Neural cell (in vitro differentiated cells): ENCODE measurements at regions not wholly inside any gene's neighbourhood (a gene's known extent, or its start where the extent isn't known, plus 50 kb on each side); places are given as distances from the start of the nearest gene placed in this dataset.

Experiments used
- H2AFZ ChIP-seq: fragments of 200-600, 300-800 bp; sonication (generic), shearing (Covaris generic); 2 replicates; pipeline ENCODE4 v1.6.0; 2014; ENCODE audit warnings: low read depth, mild to moderate bottlenecking, antibody characterized with exemption, low read length, moderate library complexity
- H3F3A ChIP-seq: fragments of 200-600 bp; shearing (Covaris generic); 2 replicates; pipeline ENCODE4 v1.6.1; 2016; ENCODE audit warnings: mild to moderate bottlenecking, moderate library complexity, mixed read lengths, antibody characterized with exemption, low read length; ENCODE audit not compliant: insufficient read depth, poor library complexity, severe bottlenecking
- H3K27ac ChIP-seq: fragments of 200-600, 300-800 bp; sonication (generic), shearing (Covaris generic); 2 replicates; pipeline ENCODE4 v1.5.1; 2014; ENCODE audit warnings: mild to moderate bottlenecking, low read length, moderate library complexity
- H3K27me3 ChIP-seq: fragments of 300-800, 200-600 bp; sonication (generic), shearing (Covaris generic); 2 replicates; pipeline ENCODE4 v1.6.0; 2014; ENCODE audit warnings: mild to moderate bottlenecking, low read depth, low read length, moderate library complexity; ENCODE audit not compliant: insufficient read depth
- H3K36me3 ChIP-seq: fragments of 300-800, 200-600 bp; sonication (generic), shearing (Covaris generic); 2 replicates; pipeline ENCODE4 v1.5.1; 2014; ENCODE audit warnings: mild to moderate bottlenecking, antibody characterized with exemption, low read length, moderate library complexity; ENCODE audit not compliant: insufficient read depth
- H3K4me2 ChIP-seq: fragments of 300-800, 200-600 bp; sonication (generic), shearing (Covaris generic); 2 replicates; pipeline ENCODE4 v1.6.0; 2014; ENCODE audit warnings: mild to moderate bottlenecking, low read length
- H3K4me3 ChIP-seq: fragments of 300-800, 200-600 bp; sonication (generic), shearing (Covaris generic); 2 replicates; pipeline ENCODE4 v1.5.1; 2014; ENCODE audit warnings: mild to moderate bottlenecking, low read length, moderate library complexity
- H3K79me2 ChIP-seq: fragments of 200-600 bp; shearing (Covaris generic); replicated peaks from 2 replicates; pipeline ENCODE4 v1.6.0; 2014; ENCODE audit warnings: mild to moderate bottlenecking, low read length, moderate library complexity; ENCODE audit not compliant: insufficient read depth
- H3K9ac ChIP-seq: fragments of 300-800, 200-600 bp; sonication (generic), shearing (Covaris generic); 2 replicates; pipeline ENCODE4 v1.6.1; 2016; ENCODE audit warnings: mild to moderate bottlenecking, low read length, mixed read lengths
- H3K9me2 ChIP-seq: fragments of 200-600 bp; shearing (Covaris generic); 2 replicates; pipeline ENCODE4 v1.6.1; 2016; ENCODE audit warnings: mild to moderate bottlenecking, low read length, mixed read lengths; ENCODE audit not compliant: insufficient read depth
- H3K9me3 ChIP-seq: fragments of 200-600, 300-800 bp; sonication (generic), shearing (Covaris generic); 2 replicates; pipeline ENCODE4 v1.6.1; 2016; ENCODE audit warnings: mild to moderate bottlenecking, mixed run types, low read length, moderate library complexity, mixed read lengths
- H4K20me1 ChIP-seq: fragments of 200-600 bp; shearing (Covaris generic); 2 replicates; pipeline ENCODE4 v1.6.1; 2016; ENCODE audit warnings: mild to moderate bottlenecking, mixed run types; ENCODE audit not compliant: insufficient read depth
- CTCF ChIP-seq: fragments of 450-650 bp; IDR thresholded peaks from 2 replicates; pipeline ENCODE4 v1.5.1; 2014; ENCODE audit warnings: antibody characterized with exemption, mild to moderate bottlenecking, moderate library complexity; ENCODE audit not compliant: poor library complexity, severe bottlenecking
- EP300 ChIP-seq: fragments of 450-650 bp; conservative IDR thresholded peaks from 2 replicates; pipeline ENCODE4 v1.6.1; 2014; ENCODE audit warnings: antibody characterized with exemption, mild to moderate bottlenecking, moderate library complexity; ENCODE audit not compliant: poor library complexity, severe bottlenecking
- EZH2 ChIP-seq: fragments of 200-600, 300-800 bp; shearing (Covaris generic), sonication (generic); IDR thresholded peaks from 2 replicates; pipeline ENCODE4 v1.6.1; 2014; ENCODE audit warnings: antibody characterized with exemption, low read length, borderline replicate concordance, mild to moderate bottlenecking; ENCODE audit not compliant: insufficient read depth, poor library complexity, severe bottlenecking
- MXI1 ChIP-seq: fragments of 450-650 bp; conservative IDR thresholded peaks from 2 replicates; pipeline ENCODE4 v1.6.1; 2014; ENCODE audit warnings: antibody characterized with exemption, mild to moderate bottlenecking; ENCODE audit not compliant: poor library complexity, severe bottlenecking
- POLR2AphosphoS5 ChIP-seq: IDR thresholded peaks from 2 replicates; pipeline ENCODE4 v1.6.1; 2012
- RAD21 ChIP-seq: fragments of 450-650 bp; conservative IDR thresholded peaks from 2 replicates; pipeline ENCODE4 v1.6.1; 2014; ENCODE audit warnings: antibody characterized with exemption, mild to moderate bottlenecking, moderate library complexity
- REST ChIP-seq: IDR thresholded peaks from 2 replicates; pipeline ENCODE4 v1.6.1; 2012; ENCODE audit warnings: borderline replicate concordance
- SMC3 ChIP-seq: fragments of 450-650 bp; conservative IDR thresholded peaks from 2 replicates; pipeline ENCODE4 v1.6.1; 2014; ENCODE audit warnings: antibody characterized with exemption, mild to moderate bottlenecking, moderate library complexity; ENCODE audit not compliant: poor library complexity
- TAF1 ChIP-seq: IDR thresholded peaks from 2 replicates; pipeline ENCODE4 v1.6.1; 2012; ENCODE audit warnings: low read depth

GRCh38 chr17:71677439-71677838 lies 443.4 kb upstream of the SOX9 start:
- no peaks in the 10 kb centered on the region for H3K27me3 ChIP-seq
- no peak overlapping the region for H3K27ac ChIP-seq
- H3K4me3 ChIP-seq, result no peak overlapping the region
- H2AFZ ChIP-seq, result no peak overlapping the region
- no peak overlapping the region for H3K9ac ChIP-seq
- no peaks in the 10 kb centered on the region for H4K20me1 ChIP-seq
- H3K79me2 ChIP-seq, result no peaks in the 10 kb centered on the region
- H3K9me3 ChIP-seq, result no peaks in the 10 kb centered on the region
- no peaks in the 10 kb centered on the region for H3K9me2 ChIP-seq
- no peak for TF ChIP-seq EP300
- no peak for TF ChIP-seq SMC3
- no peak for TF ChIP-seq RAD21
- no peak for TF ChIP-seq MXI1
- no peak for TF ChIP-seq POLR2AphosphoS5
- TF ChIP-seq REST, result no peak
- no peak for TF ChIP-seq TAF1
- no peak for TF ChIP-seq CTCF
- TF ChIP-seq EZH2, result no peak
- no peak overlapping the region for H3K4me2 ChIP-seq
- H3F3A ChIP-seq, result no peaks in the 10 kb centered on the region
- H3K36me3 ChIP-seq, result no peaks in the 10 kb centered on the region

DNA sequence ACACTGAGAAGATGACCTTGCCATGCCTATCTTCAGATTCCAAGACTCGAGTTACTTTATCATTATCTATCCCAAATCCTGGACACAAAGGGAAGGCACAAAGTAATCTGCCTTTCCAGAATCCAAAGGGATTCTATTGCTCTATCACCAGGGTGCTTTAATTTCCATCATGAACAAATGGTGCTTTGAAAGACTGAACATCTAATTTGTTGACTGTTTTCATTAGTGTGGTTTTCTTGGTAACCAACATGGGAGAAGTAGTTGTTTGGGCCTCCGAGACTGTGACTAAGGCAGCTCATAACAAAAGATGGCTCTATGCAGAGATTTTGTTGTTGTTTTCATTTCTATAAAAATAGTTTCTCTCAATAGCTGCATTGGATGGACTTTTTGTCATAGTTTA lies 441.0 kb upstream of the SOX9 start:
- H4K20me1 ChIP-seq, result no peaks in the 10 kb centered on the region

More for the DNA sequence above, 441.0 kb upstream of the SOX9 start:
- Histone ChIP-seq H3K4me3 (no peak overlapping the region), H3K79me2 (no peaks in the 10 kb centered on the region), H3K9me3 (no peaks in the 10 kb centered on the region), H3K9me2 (no peaks in the 10 kb centered on the region), H3K9ac (no peak overlapping the region), H3K27ac (no peak overlapping the region), H3K27me3 (no peaks in the 10 kb centered on the region), H3K36me3 (no peaks in the 10 kb centered on the region), H3F3A (no peaks in the 10 kb centered on the region), H2AFZ (no peak overlapping the region), H3K4me2 (no peak overlapping the region)
- no peak for TF ChIP-seq EZH2
- no peak for TF ChIP-seq EP300
- TF ChIP-seq SMC3, result no peak
